Activated naive CD4-positive, alpha-beta T cell treated with Interleukin-2 at 50 U/mL for 16 hours (primary cell): ENCODE measurements at regions not wholly inside any gene's neighbourhood (a gene's known extent, or its start where the extent isn't known, plus 50 kb on each side); places are given as distances from the start of the nearest gene placed in this dataset.
"Not testable (repeated sequence)": the region's sequence is repeated elsewhere in the genome, so short reads cannot be mapped to it uniquely, and the experiment has no call there.

Experiments
- DNase-seq: peaks from one replicate; pipeline ENCODE4 v3.0.0-alpha.2; 2020

GRCh38 chr6:119760046-119760445, 410.5 kb upstream of the MAN1A1 start:
- DNase-seq, result no peak

- no peak for DNase-seq
These were observed 408.8 kb upstream of the MAN1A1 start for GRCh38 chr6:119758385-119758784.

DNA sequence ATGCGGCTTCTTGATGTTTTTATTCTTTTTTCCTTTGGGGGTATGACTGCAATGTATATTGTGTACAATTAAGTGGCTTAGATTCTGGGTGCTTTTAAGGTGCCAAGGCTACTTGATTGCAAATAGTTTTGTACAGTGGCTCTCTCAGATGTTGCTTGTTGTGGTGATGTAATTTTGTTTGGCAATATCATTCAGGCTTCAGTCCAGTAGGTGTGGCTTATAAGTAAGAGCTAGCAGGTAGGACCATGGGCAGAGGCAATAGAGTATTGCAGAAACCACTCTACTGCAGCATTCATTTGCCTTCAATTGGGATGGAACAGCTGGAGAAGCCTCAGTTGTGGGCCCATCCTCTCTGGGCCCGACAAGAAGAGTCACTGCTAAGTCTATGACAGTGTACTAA, 407.9 kb upstream of the MAN1A1 start:
- DNase-seq, result no peak

- no peak for DNase-seq
These were observed 399.8 kb upstream of the MAN1A1 start for GRCh38 chr6:119749335-119749734.

- DNase-seq, result not testable (repeated sequence)
These were observed 399.0 kb upstream of the MAN1A1 start for GRCh38 chr6:119748535-119748934.

GRCh38 chr6:119742188-119742803, 392.7 kb upstream of the MAN1A1 start:
- peak; percentile 45 for DNase-seq

DNA sequence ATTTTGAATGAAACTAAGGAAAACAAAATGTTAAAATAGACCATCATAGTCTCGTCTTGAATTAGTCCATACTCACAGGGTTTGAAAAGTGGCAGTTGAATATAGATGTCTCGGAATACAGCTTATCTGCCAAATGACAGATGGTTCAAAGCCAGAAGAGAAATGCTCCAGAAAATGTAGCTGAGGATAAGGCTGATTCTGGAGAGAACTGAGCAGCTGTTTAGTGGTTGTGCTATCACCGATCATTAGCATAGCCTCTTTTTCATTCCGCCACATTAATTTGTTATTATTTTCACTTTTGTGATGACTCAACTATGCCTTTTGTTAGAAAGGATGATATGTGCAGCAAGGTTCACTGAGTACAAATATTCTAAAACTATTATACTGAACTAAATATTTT, 390.2 kb upstream of the MAN1A1 start:
- no peak for DNase-seq

DNA sequence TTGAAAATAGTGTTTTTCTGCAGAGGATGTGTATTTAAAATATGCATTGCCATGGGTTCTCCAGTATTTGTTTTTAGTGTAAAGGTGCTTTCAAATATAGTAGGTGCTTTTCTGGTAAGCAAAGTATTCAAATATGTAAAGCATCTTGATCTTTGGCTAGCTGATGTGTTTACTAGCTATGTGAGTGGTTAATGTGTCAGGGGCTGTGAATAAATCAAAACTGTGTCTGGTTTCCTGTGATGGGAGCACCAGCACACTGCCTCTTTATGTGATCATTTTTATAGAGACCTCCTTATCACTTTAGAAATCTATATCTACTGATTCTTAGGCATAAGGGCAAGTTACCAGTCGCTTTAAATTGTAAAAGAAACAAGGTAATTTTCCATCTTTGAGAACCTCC, 388.9 kb upstream of the MAN1A1 start:
- DNase-seq, result no peak

GRCh38 chr6:119736296-119737021, 386.9 kb upstream of the MAN1A1 start:
- DNase-seq, result no peak

DNA sequence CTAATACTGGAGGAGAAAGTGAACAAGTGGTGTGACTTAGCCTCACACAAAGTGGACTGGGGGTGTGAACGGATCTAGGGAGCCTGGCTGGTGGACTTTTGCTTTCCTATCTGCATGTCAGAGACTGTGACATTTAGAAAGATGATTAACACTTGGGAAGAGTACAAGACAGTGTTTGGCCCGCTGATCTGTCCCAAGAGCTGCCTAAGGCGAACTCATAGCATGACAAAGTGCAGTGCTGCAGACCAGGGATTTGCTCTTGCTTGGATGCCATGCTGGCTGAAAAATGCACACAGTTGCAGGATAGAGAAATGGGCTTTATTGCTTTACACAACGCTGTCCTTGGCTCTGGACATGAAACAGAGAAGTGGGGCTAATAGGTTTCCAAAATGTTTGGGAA, 386.0 kb upstream of the MAN1A1 start:
- DNase-seq, result no peak

GRCh38 chr6:119734227-119734626, 384.7 kb upstream of the MAN1A1 start:
- DNase-seq, result no peak

GRCh38 chr6:119728935-119729334, 379.4 kb upstream of the MAN1A1 start:
- no peak for DNase-seq

DNA sequence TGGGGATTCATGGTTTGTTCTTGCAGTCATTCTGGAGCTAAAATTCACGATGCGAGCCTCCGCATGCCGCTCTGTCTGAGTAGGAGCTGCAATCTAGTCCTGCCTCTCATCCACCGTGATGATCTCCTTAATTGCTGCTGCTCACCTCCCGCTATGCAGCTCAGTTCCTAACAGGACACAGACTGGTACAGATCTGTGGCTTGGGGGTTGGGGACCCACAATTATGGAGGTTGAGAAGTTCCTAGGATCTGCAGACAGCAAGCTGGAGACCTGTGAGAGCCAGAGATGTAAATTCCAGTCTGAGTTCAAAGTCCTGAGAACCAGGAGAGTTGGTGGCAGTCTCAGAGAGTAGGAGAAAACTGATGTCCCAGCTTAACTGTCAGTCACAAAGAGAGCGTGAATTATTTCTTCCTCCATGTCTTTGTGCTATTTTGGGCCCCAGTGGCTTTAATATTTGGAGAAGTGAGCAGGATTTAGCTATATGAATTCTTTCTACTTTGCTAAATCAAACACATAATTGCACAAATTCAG, 378.7 kb upstream of the MAN1A1 start:
- DNase-seq, result no peak

DNA sequence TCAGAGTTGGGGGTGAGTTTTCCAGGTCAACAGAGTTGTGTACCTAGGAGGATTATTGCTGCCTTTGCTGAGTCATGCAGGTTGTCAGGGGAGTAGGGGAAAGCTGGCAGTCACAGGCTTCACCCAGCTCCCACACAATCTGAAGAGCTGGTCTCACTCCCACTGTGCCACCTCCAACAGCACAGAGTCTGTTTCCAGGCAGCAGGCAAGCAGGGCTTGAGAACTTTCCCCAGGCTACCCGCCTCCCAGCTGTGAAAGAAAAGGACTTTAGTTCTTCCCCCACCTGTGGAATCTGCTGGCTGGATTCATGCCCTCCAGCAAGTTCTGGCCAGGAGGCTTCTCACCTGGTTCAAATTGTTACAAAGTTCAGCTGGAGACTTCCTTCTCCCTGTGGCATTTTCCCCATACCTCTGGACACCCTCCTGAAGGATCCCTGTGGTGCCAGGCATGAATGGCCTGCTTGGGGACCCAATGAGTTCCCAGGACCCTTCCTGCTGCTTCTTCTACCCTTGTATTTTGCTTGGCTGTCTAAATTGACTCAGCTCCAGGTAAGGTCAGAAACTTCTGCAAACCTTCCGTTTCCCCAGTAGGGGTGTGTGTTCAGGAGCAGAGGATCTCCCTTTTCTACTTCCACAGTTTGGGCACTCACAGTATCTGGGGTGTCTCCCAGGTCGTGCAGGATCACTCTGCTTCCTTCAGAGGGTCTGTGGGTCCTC, 378.1 kb upstream of the MAN1A1 start:
- DNase-seq, result no peak

DNA sequence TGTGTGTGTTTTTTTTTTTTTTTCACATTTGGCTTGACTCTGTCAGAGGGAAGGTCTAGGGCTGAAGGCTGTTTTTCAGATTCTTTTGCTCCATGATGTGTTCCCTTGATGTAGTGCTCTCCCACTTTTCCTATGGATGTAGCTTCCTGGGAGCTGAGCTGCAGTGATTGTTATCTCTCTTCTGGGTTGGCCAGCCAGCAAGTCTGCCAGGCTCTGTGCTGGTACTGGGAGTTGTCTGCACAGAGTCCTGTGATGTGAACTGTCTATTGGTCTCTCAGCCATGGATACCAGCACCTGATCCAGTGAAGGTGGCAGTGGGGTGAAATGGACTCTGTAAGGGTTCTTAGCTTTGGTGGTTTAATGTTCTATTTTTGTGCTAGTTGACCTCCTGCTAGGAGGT, 377.4 kb upstream of the MAN1A1 start:
- DNase-seq, result not testable (repeated sequence)

DNA sequence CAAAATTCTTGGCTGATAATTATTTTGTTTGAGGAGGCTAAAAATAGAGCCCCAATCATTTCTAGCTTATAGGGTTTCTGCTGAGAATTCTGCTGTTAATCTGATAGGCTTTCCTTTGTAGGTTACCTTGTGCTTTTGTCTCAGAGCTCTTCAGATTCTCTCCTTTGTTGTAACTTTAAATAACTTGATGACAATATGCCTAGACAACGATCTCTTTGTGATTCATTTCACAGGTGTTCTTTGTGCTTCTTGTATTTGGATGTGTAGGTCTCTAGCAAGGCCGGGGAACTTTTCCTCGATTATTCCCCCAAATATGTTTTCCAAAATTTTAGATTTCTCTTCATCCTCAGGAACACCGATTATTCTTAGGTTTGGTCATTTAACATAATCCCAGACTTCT, 376.5 kb upstream of the MAN1A1 start:
- DNase-seq, result no peak

DNA sequence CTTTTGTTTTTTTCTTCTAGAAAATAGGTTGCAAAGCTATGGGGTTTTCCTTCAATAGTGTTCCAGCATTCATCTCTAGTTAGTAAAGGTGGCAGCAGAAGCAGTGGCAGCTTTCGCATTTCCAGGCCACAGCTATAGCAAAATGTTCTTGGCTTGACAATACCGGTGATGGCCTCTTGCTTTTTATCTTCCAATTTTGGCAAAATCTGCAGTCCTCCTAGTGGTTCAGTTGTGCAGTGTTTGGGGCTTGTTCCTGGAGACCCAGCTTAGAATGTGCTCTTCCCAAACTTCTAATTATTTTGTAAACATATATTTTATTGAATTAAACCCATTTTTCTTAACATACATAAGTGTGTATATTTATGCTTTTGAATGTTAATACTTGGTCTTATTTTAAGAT, 370.6 kb upstream of the MAN1A1 start:
- DNase-seq, result no peak

GRCh38 chr6:119717942-119718341, 368.4 kb upstream of the MAN1A1 start:
- no peak for DNase-seq

GRCh38 chr6:119716668-119717270, 367.2 kb upstream of the MAN1A1 start:
- DNase-seq, result no peak

GRCh38 chr6:119713903-119714302, 364.3 kb upstream of the MAN1A1 start:
- no peak for DNase-seq

GRCh38 chr6:119686644-119687043, 337.1 kb upstream of the MAN1A1 start:
- no peak for DNase-seq

GRCh38 chr6:119686240-119686639, 336.7 kb upstream of the MAN1A1 start:
- no peak for DNase-seq

- DNase-seq, result no peak
These were observed 334.1 kb upstream of the MAN1A1 start for GRCh38 chr6:119683671-119684070.

- DNase-seq, result no peak
These were observed 333.5 kb upstream of the MAN1A1 start for GRCh38 chr6:119683031-119683430.
